ENCODE measurements at regions not wholly inside any gene's neighbourhood (a gene's known extent, or its start where the extent isn't known, plus 50 kb on each side); places are given as distances from the start of the nearest gene placed in this dataset.

DNA sequence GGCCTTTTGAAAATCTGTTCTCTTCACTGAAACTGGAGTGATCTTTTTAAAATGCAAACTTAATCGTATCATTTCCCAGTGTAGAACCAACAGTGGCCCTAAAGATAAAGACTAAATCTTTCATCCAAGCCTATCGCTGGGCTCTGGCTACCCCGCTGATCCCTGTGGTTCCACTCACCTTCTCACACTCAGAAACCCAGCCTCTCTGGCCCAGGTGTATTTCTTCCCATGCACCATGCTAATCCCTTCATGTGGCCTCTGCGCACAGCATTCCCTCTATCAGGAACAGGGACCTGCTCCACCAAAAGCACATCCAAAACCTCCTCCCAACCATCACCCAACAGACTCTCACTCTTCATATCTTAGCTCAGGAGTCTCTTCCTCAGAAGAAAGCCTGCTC lies 214.1 kb upstream of the DAPK1 start:
- Histone ChIP-seq H3K4me3 (no peak overlapping the region), H3K27me3 (replicated peaks; ENCODE audit: insufficient read depth) (no peaks in the 10 kb centered on the region), H3K9me3 (no peaks in the 10 kb centered on the region), H3K36me3 (no peaks in the 10 kb centered on the region), H3K27ac (no peak overlapping the region), H3K4me1 (ENCODE audit: control insufficient read depth in 1 of 2, low read depth in 2 of 2) (peaks cover 8 to 38% of the 10 kb centered on the region in 2 donors)
- ATAC-seq (ENCODE audit: insufficient number of reproducible peaks, low FRiP score, low read depth) (no peak), DNase-seq (ENCODE audit: low spot score) (no peak)
- TF ChIP-seq, protein P1, sequence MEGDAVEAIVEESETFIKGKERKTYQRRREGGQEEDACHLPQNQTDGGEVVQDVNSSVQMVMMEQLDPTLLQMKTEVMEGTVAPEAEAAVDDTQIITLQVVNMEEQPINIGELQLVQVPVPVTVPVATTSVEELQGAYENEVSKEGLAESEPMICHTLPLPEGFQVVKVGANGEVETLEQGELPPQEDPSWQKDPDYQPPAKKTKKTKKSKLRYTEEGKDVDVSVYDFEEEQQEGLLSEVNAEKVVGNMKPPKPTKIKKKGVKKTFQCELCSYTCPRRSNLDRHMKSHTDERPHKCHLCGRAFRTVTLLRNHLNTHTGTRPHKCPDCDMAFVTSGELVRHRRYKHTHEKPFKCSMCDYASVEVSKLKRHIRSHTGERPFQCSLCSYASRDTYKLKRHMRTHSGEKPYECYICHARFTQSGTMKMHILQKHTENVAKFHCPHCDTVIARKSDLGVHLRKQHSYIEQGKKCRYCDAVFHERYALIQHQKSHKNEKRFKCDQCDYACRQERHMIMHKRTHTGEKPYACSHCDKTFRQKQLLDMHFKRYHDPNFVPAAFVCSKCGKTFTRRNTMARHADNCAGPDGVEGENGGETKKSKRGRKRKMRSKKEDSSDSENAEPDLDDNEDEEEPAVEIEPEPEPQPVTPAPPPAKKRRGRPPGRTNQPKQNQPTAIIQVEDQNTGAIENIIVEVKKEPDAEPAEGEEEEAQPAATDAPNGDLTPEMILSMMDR (IDR thresholded peaks at IDR 0.05): no peak

DNA sequence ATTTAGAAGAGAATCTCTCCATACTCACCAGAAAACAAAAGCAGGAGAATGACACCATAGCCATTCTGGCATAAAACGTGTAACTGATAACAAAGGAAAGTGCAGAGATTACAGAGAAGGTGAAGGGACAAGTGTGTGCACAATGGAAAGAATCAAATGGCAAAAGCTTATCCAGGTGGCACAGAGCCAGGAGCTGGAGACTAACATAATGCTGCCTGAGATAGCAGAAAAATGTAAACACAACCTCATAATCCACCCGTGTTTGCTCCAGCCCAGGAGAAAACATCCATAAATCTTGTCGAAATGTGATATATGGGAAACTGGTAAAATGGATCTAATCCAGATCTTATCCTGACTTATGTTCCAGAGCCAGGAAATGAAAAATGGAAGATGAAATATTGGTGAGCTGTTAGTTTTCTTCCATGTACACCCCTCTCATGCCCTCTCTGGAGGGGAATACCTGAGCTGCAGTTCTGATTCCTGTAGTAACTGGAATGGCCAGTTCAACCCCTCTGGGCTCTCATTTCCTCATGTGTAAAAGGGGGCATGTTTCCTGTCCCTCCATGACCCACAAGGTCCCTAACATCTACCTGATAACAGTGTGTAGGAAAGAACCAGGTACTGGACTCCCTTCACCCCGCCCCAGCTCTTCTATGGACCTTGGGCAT lies 212.3 kb upstream of the DAPK1 start:
- DNase-seq (ENCODE audit: low spot score) (no peak), ATAC-seq (ENCODE audit: insufficient number of reproducible peaks, low FRiP score, low read depth) (no peak)
- no peak overlapping the region for H3K4me3 ChIP-seq
- H3K36me3 ChIP-seq: no peaks in the 10 kb centered on the region
- peaks cover 0 to 34% of the 10 kb centered on the region in 2 donors for H3K4me1 ChIP-seq (ENCODE audit: control insufficient read depth in 1 of 2, low read depth in 2 of 2)
- no peak overlapping the region for H3K27ac ChIP-seq
- TF ChIP-seq, protein P1 (IDR thresholded peaks at IDR 0.05): no peak
- H3K9me3 ChIP-seq: no peaks in the 10 kb centered on the region
- no peaks in the 10 kb centered on the region for H3K27me3 ChIP-seq (replicated peaks; ENCODE audit: insufficient read depth)

DNA sequence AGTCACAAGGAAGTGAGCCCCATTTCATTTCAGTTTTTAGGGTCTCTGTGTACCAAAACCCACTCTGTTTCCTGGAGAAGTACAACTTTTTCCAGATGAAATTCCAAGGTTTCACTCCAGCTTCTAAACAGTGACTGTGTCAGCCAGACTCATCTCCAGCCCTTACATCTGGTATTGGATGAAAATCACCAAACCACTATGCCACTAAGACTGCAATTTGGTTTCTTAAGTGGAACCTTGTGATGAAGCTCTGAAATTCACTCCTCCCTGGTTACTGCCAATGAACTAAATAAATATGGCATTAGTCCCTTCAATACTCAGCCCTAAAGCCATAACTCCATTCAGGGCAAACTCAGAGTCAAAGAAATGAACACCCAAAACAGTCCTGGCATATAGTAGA lies 211.2 kb upstream of the DAPK1 start:
- Histone ChIP-seq H3K27ac (no peak overlapping the region), H3K4me1 (ENCODE audit: control insufficient read depth in 1 of 2, low read depth in 2 of 2) (peaks cover 0 to 39% of the 10 kb centered on the region in 2 donors), H3K27me3 (replicated peaks; ENCODE audit: insufficient read depth) (no peaks in the 10 kb centered on the region), H3K4me3 (no peak overlapping the region), H3K9me3 (no peaks in the 10 kb centered on the region), H3K36me3 (no peaks in the 10 kb centered on the region)
- no peak for DNase-seq (ENCODE audit: low spot score)
- TF ChIP-seq, protein P1 (IDR thresholded peaks at IDR 0.05): no peak
- no peak for ATAC-seq (ENCODE audit: insufficient number of reproducible peaks, low FRiP score, low read depth)

DNA sequence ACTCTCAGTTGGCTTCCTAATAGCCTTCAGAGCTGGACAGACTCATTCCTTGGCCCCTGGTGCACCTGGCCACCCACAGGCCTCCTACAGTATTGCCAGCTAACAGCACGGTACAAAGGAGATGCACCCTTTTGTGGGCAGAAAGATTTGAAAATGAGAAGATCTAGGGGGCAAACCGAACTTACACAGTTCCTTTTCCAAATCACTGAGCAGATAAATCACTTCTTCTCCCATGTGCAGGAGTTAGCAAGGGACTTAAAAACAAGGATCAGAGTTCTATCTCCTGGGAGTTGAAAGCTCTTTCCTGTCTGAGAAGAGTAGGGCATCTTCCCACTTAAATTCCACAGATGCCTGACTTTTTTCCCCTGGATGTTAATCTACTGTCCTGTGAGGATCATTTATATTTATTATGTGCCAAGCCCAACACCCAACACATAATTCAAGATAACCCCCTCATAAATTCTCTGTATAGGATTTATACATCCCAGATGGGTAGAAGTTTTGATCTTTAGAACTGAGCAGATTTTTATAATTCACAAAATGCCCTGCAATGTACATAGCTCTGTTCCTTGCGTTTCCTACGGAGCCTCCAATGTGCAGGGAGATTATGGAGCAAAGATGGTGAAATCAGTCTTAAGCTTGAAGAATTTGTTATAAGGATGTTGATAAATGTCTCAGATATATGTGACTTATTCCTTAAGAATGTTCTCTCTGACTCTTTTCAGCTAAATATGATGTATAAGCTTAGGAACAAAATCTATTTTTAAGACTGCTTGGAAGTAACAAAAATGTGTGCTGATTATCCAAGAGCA lies 207.2 kb upstream of the DAPK1 start:
- DNase-seq (ENCODE audit: low spot score): no peak
- H3K27ac ChIP-seq: peak overlapping the region in 1 of 2 donors; percentile 5
- H3K9me3 ChIP-seq: no peaks in the 10 kb centered on the region
- no peak overlapping the region for H3K4me3 ChIP-seq
- H3K36me3 ChIP-seq: no peaks in the 10 kb centered on the region
- no peak for ATAC-seq (ENCODE audit: insufficient number of reproducible peaks, low FRiP score, low read depth)
- TF ChIP-seq, protein P1 (IDR thresholded peaks at IDR 0.05): no peak
- H3K4me1 ChIP-seq (ENCODE audit: control insufficient read depth in 1 of 2, low read depth in 2 of 2): peaks cover 0 to 13% of the 10 kb centered on the region in 2 donors
- no peaks in the 10 kb centered on the region for H3K27me3 ChIP-seq (replicated peaks; ENCODE audit: insufficient read depth)

DNA sequence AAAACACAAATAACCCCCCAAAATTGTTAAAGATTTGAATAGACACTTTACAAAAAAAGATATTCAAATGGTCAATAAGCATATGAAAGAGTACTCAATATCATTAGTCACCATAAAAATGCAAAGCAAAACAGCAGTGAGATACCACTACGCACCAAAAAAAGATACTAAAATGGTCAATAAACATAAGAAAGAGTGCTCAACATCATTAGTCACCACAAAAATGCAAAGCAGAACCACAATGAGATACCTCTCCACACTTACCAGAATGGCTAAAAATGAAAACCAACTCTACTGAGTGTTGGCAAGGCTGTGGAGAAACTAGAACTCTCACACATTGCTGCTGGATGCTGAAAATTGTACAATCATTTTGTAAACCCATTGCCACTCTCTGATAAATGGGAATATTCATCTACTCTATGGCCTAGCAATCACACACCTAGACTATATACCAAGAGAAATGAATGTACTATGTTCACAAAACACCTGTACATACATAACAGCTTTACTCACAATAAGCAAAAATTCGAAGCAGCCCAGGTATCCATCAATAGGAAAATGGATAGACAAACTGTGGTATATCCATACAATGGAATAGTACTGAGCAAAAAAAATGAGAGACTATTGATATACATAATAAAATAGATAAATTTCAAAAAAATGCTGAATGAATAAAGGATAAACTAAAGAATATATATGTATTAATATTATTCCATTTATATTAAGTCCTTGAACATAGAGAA lies 205.0 kb upstream of the DAPK1 start:
- Histone ChIP-seq H3K9me3 (no peaks in the 10 kb centered on the region), H3K27ac (no peak overlapping the region), H3K36me3 (no peaks in the 10 kb centered on the region), H3K4me1 (ENCODE audit: control insufficient read depth in 1 of 2, low read depth in 2 of 2) (peaks cover 0 to 7% of the 10 kb centered on the region in 2 donors), H3K4me3 (no peak overlapping the region), H3K27me3 (replicated peaks; ENCODE audit: insufficient read depth) (no peaks in the 10 kb centered on the region)
- TF ChIP-seq, protein P1 (IDR thresholded peaks at IDR 0.05): no peak
- DNase-seq (ENCODE audit: low spot score) (no peak), ATAC-seq (ENCODE audit: insufficient number of reproducible peaks, low FRiP score, low read depth) (no peak)
